Activated naive CD4-positive, alpha-beta T cell treated with anti-CD3 and anti-CD28 coated beads, Interleukin-2, amount 50 U/mL, for 16 hours (primary cell): ENCODE measurements at regions not wholly inside any gene's neighbourhood (a gene's known extent, or its start where the extent isn't known, plus 50 kb on each side); places are given as distances from the start of the nearest gene placed in this dataset.

ENCODE experiments used
- DNase-seq: peaks from one replicate; pipeline ENCODE4 v3.0.0-alpha.2; 2020

DNA sequence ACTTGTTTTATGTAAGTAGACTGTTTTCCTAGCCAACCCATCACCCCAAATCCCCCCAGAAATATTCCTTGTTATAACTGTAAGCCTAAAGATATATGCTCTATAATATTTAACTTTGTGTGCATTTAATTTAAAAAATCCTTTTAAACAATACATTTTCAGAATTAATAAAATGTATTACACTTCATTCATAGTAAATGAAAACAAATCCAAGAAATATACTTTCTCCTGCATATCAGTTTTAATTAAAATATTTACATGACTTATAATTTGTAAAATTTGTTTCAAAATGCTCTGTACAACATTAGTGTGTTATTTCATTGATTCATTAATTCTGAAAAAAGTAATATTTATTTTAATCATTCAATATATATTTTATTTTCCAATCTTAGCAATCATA is 669.1 kb upstream of the PCDH20 start:
- no peak for DNase-seq

- no peak for DNase-seq
Measured at GRCh38 chr13:62067821-62068220, 652.2 kb upstream of the PCDH20 start.

DNA sequence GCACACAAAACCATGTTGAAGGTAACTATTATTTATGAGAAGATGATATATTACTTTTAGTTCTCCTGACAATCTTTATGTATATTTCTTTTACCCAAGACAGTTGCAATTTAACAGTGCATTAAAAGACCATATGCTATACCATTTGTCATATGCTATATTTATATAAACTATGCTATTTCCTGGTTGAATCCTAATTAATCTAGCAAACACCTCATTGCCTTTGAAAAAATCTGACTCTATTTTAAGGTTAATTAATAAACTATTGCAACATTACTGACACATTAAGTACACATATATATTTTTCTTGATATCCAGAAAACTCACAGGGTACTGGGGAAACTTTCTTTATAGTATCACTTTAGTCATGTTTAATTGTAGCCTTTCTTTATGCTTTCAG is 649.4 kb upstream of the PCDH20 start:
- no peak for DNase-seq

GRCh38 chr13:62061751-62062150 is 646.1 kb upstream of the PCDH20 start:
- DNase-seq = no peak

DNA sequence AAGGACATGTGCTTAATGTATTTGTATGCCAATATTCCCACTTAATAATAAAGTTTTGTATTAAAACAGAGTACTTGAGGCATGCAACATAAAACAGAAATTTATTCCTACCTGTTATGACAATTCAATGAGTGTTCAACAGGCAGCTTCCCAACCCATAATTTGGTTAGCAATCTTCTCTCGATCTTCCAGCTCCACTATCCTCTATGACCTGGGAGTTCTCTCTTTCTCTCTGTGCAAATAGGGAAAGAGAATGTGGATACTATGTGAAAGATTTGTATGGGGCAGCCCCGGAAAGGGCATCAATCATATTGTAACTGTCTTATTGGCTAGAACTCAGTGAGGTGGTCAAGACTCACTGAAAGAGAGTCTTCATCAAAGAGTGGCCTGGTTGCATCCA is 644.9 kb upstream of the PCDH20 start:
- no peak for DNase-seq

DNA sequence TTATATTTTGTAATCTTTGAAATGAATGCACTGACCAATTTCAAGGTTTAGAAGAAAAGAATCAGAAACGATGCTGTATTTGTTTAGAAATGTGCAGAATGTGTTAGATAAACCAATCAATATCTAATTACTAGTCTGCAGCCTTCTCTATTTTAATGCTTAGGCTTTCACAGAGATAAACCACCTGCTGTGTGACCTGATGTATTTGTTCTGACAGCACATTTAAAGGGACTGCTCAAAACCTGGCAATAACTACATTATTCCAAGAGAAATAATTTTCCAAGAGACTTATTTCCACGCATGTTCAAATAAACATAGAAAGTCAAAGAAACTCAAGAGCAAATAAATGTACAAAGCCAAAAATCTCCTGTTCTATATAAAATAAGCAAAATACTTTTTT is 641.6 kb upstream of the PCDH20 start:
- DNase-seq = no peak

DNA sequence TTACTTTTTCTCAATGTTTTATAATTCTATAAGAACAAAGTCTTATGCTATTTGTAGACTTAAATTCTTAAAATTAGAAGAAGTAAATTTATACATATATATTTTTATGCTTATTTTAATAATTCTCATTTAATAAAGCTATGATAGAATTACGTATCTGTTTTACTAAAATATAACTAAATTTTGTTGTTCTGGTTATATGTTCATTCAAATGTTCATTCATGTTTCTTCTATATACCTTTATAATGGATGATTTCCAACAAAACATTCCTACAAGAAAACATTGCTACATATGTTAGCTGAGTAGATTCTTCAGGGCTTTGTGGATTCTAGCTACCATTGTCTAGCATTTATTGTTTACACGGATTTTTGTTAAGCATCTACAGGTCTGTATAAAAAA is 634.3 kb upstream of the PCDH20 start:
- DNase-seq = no peak

DNA sequence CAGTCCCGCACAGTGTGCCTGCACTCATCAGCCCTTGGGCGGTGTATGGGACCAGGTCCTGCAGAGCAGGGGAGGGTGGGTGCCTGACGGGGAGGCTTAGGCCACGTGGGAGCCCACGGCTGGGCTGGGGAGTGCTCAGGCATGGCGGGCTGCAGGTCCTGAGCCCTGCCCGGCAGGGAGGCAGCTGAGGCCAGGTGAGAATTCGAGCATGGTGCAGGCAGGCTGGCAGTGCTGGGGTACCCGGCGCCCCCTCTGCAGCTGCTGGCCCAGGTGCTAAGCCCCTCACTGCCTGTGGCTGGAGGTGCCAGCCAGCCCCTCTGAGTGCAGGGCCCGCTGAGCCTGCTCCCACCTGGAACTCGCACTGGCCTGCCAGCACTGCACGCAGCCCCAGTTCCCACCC is 630.9 kb upstream of the PCDH20 start:
- DNase-seq = no peak

- no peak for DNase-seq
Measured at GRCh38 chr13:62043600-62043999, 628.0 kb upstream of the PCDH20 start.

DNA sequence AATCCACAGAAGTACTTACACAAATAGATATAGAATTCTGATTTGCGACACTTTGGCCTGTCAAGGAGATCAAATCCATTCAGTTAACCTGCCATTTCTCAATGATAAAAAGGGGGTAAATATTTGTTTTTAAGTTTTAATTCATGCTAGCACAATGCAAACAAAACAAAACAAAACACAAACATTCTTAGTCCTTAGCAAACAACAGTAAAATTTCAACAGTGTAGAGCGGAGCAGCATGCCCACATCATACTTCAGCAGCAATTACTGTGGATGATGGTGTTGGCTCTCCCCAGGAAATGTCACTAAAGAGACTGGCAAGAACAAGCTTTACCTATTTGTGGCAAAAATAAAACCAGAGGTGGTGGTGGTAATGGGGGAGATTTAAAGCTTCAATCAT is 625.2 kb upstream of the PCDH20 start:
- no peak for DNase-seq

GRCh38 chr13:62040078-62040477 is 624.4 kb upstream of the PCDH20 start:
- no peak for DNase-seq

DNA sequence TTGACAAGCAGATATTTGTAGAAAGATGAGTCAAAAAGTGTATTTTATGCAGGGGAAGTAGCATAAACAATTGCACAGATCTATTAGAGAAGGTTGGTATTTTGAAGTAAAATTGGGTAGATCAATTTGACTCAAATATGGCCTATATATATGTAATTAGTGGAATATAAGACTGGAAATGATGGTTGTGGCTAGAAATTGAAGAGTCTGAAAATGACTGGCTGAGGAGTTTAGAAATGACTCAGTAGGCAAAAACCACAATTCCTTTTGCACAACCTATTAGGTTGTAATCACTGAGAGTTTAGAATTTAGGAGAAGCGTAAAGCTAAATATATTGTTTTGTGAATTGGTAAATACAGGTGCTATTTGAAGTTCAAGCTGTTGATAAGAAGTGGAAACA is 622.6 kb upstream of the PCDH20 start:
- no peak for DNase-seq

DNA sequence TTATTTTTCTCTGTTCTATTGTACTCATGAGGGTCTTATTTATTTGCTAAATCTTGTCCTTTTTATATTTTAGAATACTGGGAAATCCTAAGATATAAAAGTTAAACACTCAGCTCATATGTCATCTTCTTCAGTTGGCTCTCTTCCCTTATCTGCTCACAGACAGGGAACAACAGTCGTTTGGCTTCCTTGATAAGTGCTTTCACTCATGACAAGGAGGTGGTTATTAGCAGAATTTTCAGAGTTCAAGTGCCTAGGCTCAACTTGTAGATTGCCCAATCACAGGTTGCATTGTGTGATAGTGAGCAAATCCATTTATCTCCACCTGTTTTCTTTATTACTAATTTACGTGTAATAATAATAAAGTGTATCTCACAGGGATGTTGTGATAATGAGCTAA is 620.3 kb upstream of the PCDH20 start:
- DNase-seq = no peak

DNA sequence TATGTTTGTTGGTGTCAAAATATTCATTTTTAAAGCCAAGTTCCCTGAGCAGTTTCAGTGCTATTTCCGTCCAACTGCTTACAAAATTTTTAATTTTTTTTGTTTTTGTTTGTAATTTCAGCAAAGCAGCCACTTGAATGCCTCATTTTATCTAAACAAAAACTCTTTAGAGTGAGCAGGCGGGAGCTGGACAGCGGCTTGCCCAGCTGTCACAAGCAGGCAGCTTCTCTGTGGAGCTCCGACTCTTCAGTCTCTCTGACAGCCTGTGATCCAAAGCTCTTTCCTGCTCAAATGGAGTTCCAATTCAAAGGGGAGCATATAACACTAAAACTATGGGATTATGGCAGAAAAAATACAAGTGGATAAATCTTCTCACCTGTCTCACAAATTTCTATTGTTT is 618.3 kb upstream of the PCDH20 start:
- DNase-seq = no peak

- DNase-seq = no peak
Measured at GRCh38 chr13:62022369-62022768, 606.7 kb upstream of the PCDH20 start.

GRCh38 chr13:62019858-62020257 is 604.2 kb upstream of the PCDH20 start:
- no peak for DNase-seq

- no peak for DNase-seq
Measured at GRCh38 chr13:62014299-62014698, 598.6 kb upstream of the PCDH20 start.

DNA sequence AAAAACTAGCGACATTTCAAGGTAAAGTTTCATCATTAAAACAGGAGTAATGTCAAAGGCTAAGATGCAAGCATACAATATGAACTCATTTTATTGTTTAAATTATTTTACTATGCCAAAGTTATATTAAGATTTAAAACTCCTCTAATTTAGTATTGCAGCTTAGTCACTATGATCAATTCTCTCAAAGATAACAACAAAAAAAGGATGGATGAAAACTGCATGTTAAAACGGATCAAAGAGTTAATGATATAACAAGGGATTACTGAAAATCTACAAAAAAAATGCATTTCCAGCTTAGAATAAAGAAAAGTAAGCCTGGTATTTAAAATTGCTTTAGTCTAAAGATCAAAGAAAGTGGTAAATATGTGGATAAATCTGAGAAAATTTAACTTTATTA is 587.8 kb upstream of the PCDH20 start:
- DNase-seq = no peak

DNA sequence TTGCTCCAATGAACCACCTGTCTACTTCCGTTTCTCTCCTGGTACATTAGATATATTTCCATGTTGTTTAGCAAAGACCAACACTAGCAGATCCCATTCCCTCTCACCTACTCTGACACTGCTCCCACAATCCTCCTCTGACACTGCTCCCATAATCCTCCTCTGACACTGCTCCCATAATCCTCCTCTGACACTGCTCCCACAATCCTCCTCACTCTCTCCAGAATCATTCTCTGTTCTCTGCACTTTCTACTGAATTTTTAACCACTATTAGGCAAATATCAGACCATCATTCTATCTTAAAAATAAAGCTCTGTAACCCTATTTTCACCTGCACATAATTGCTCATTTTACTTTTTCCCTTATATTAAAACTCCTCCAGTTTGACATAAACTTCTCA is 578.5 kb upstream of the PCDH20 start:
- no peak for DNase-seq

DNA sequence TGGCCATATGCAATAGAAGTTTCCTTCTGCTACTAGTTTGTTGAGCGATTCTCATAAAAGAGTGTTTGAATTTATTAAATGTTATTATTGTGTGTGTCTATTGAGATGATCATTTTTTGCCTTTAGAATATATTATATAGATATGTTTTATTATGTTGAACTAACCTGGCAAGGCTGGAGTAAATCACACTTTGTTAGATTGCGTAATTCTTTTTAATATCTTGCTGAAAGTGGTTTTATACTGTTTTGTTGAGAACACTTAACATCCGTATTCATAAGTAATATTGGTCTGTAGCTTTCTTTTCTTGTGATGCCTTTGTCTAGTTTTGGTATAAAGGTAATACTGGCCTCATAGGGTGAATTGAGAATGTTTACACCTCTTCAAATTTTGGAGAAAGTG is 574.3 kb upstream of the PCDH20 start:
- DNase-seq = no peak

DNA sequence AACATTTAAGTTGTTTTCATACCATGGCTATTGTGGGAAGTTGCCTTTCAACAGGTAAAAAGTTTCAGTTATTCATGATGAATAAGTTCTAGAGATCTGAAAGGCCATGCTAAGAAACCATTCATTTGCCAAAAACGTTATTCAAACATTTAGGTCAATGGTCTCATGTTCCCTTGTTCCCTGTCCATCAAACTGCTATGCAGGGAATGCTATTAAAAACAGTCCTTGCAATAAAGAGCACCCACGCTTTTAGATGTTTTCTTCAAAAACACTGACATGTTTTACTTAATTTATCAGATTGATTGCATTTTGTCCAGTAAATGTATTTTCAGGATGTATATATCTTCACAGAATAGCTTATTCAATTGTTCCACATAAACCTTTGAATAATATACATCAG is 573.2 kb upstream of the PCDH20 start:
- no peak for DNase-seq

DNA sequence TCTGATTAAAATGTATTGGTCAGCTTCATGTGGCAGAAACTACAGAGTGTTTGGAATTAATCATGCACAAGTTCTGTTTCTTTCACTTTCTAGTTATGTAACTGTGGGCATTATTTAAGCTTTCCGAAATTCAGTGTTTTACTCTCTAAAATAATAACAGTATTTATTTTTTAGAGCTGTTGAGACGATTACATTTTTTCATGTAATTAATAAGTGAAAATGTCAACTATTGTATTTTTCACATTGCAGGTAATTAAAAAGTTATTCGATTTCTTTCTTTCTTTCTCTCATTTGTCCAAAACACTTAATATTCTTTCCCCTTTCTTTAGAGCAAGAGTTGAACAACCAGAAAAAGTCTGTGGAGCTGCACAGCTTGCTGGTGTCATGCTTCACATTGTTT is 559.4 kb upstream of the PCDH20 start:
- no peak for DNase-seq

DNA sequence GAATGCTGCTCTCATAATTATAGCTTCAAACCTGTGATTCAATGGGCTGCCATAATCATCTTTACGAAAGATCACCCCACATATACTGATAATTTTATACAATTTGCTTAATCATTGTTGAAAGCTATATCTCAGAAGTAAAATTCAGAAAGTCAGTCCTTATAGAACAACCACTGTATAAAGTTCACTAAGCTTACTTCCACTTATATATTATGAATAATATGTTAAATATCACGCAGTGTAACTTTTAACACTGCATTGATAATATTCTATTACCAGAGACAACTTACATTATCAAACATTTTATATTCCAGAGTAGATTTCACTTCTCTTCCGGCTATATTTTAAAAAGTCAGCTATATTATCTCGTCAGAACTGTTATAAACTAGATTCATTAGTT is 550.1 kb upstream of the PCDH20 start:
- DNase-seq = no peak

DNA sequence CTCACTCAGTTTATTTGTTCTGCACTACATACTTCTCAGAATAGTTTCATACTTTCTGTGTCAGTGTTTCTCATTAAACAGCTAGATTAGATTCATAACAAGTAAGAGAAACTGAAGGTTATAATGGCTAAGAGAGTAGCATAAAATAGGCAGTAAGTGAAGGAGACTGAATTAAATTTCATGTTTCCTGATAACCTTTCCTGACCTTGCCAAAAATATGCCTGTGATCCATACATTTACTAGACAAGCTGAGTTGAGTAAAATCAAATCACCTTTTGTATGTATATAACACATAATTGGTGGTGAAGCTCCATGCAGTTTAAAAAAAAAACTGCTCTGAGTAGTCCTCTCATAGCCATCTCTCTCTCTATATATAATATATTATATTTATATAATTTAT is 545.3 kb upstream of the PCDH20 start:
- DNase-seq = no peak

DNA sequence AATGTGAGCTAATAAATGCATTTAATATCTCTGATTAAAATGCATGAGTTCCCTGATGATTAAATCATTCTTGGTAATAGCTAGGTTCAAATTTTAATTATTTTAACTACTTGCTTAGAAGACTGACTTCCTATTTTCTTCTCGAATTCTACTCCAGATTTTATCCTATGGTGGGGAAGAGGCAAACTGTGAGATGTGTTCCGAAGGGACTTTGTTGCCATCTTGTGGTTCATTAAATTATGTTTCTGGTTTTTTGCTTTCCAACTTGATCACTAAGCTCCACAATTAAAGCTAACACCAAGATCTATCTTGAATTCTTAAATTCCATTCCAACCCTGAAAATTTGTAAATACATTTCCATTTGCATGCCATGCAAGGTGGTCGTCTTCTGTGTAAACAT is 538.4 kb upstream of the PCDH20 start:
- no peak for DNase-seq

DNA sequence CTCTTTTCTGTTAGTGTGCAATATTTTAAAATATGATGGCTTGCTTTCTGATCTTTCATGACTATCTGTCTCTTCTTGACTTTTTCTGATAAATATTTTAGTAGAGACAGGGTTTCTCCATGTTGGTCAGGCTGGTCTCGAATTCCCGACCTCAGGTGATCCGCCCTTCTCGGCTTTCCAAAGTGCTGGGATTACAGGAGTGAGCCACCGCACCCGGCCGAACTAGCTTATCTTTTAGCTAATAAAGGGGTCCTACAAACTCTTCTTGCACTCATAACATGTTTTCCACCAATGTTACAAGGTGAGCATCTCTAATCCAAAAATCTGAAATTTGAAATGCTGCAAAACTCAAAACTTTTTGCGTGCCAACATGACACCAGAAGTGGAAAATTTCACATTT is 535.2 kb upstream of the PCDH20 start:
- DNase-seq = no peak
